K562 (cell line): ENCODE measurements at regions not wholly inside any gene's neighbourhood (a gene's known extent, or its start where the extent isn't known, plus 50 kb on each side); places are given as distances from the start of the nearest gene placed in this dataset.

Experiments used
- ATAC-seq: fragments of 200-7000 bp; cut with Tn5 transposase; 3 replicates; pipeline ENCODE4 v1.9.1; 2020; ENCODE audit warnings: moderate library complexity
- BruUV-seq: library from RNA; stranded (reverse); fragments of 400-500 nt; replicated peaks from 2 replicates; lab custom pipeline; 2021; lab: Mats Ljungman, UMichigan
- CTCF ChIA-PET: fragments of 300-600 bp; formaldehyde crosslinking; extraction: SDS; loops from one replicate; lab custom pipeline; 2021; ENCODE audit warnings: low intra/inter-chr PET ratio; lab: Yijun Ruan, JAX
- POLR2A ChIA-PET: fragments of 300-600, 350-650 bp; sonication (Branson Sonifier 250); formaldehyde crosslinking; extraction: SDS; loops from one replicate; lab custom pipeline; 2021; ENCODE audit warnings: antibody characterized with exemption, inconsistent platforms; lab: Yijun Ruan, JAX
- DNase-seq, 4 experiments: peaks; one replicate each; pipeline versions ENCODE4 v3.0.0 to v3.0.0-alpha.2; 2011 to 2018; ENCODE audit warnings: low spot score in 3 of 4, mixed read lengths in 3 of 4; ENCODE audit errors: extremely low read depth in 1 of 4
- FAIRE-seq: peaks from 2 replicates; lab custom pipeline; 2011; peaks lifted over from hg19 to GRCh38; lab: Jason Lieb, UNC
- H2AFZ ChIP-seq: 2 replicates; pipeline ENCODE4 v1.6.0; 2011; ENCODE audit warnings: low read depth, low read length, control low read depth, inconsistent platforms
- H3K27ac ChIP-seq: fragments of 200-600 bp; 3 replicates; pipeline ENCODE4 v1.8.0; 2011; ENCODE audit warnings: low read depth, mild to moderate bottlenecking, control low read depth, inconsistent platforms, low read length, moderate library complexity, mixed read lengths; ENCODE audit errors: extremely low read depth
- H3K27me3 ChIP-seq, 2 experiments: fragments of 300-600 bp in 1 of 2; 2 replicates in 1 of 2; 3 replicates in 1 of 2; pipeline versions ENCODE4 v1.6.0 to v1.8.0; 2011; ENCODE audit warnings: inconsistent platforms in 2 of 2, low read length in 2 of 2, mild to moderate bottlenecking in 1 of 2, mixed read lengths in 1 of 2, moderate library complexity in 1 of 2; ENCODE audit not compliant: control insufficient read depth in 2 of 2, insufficient read depth in 2 of 2
- H3K36me3 ChIP-seq: fragments of 300-600 bp; 3 replicates; pipeline ENCODE4 v1.8.0; 2011; ENCODE audit warnings: mild to moderate bottlenecking, low read length, inconsistent platforms; ENCODE audit not compliant: control insufficient read depth, insufficient read depth
- H3K4me1 ChIP-seq, 2 experiments: fragments of 200-600 bp in 1 of 2; replicated peaks in 1 of 2; 2 replicates in 1 of 2; 3 replicates in 1 of 2; pipeline versions ENCODE4 v1.5.1 to v1.8.0; 2011; ENCODE audit warnings: inconsistent platforms in 2 of 2, low read length in 2 of 2, mild to moderate bottlenecking in 1 of 2, mixed read lengths in 1 of 2, moderate library complexity in 1 of 2; ENCODE audit not compliant: control insufficient read depth in 2 of 2, insufficient read depth in 2 of 2
- H3K4me2 ChIP-seq: 2 replicates; pipeline ENCODE4 v1.6.1; 2011; ENCODE audit warnings: low read length, control low read depth, inconsistent platforms, mixed read lengths; ENCODE audit not compliant: insufficient read depth
- H3K4me3 ChIP-seq: fragments of 200-600 bp; sonication (generic), shearing (Covaris generic); 2 replicates; pipeline ENCODE4 v1.5.1; 2016; ENCODE audit warnings: control low read depth, inconsistent platforms
- H3K79me2 ChIP-seq: fragments of 200-600 bp; 3 replicates; pipeline ENCODE4 v1.8.0; 2011; ENCODE audit warnings: low read length, inconsistent platforms; ENCODE audit not compliant: control insufficient read depth, insufficient read depth
- H3K9ac ChIP-seq, 2 experiments: 2 replicates each; pipeline versions ENCODE4 v1.6.0 to v1.6.1; 2011; ENCODE audit warnings: low read depth in 2 of 2, low read length in 2 of 2, control low read depth in 1 of 2, inconsistent platforms in 1 of 2, mild to moderate bottlenecking in 1 of 2, mixed read lengths in 1 of 2; ENCODE audit not compliant: insufficient read depth in 1 of 2
- H3K9me1 ChIP-seq: one replicate; pipeline ENCODE4 v1.6.0; 2011; ENCODE audit warnings: inconsistent platforms, mild to moderate bottlenecking, low read length, moderate library complexity; ENCODE audit not compliant: control insufficient read depth, insufficient read depth
- H3K9me3 ChIP-seq: replicated peaks from 2 replicates; pipeline ENCODE4 v1.5.1; 2011; ENCODE audit warnings: low read depth, low read length, inconsistent platforms; ENCODE audit not compliant: control insufficient read depth, insufficient read depth
- H4K20me1 ChIP-seq: replicated peaks from 2 replicates; pipeline ENCODE4 v1.6.1; 2011; ENCODE audit warnings: low read length, inconsistent platforms, mixed read lengths; ENCODE audit not compliant: control insufficient read depth, insufficient read depth
- CREBBP ChIP-seq: IDR thresholded peaks from one replicate; pipeline ENCODE4 v1.6.1; 2012; ENCODE audit warnings: low read depth, mild to moderate bottlenecking, control low read depth, inconsistent platforms, low read length
- CXXC5 ChIP-seq: fragments of 250-450 bp; sonication (Bioruptor Pico); IDR thresholded peaks from 2 replicates; pipeline ENCODE4 v1.8.0; 2022; ENCODE audit warnings: inconsistent platforms, mild to moderate bottlenecking, moderate library complexity
- DMBX1 ChIP-seq: fragments of 250-450 bp; sonication (Bioruptor Pico); IDR thresholded peaks from 2 replicates; pipeline ENCODE4 v1.8.0; 2022; ENCODE audit warnings: inconsistent platforms, mild to moderate bottlenecking, moderate library complexity, borderline replicate concordance
- E2F6 ChIP-seq, 2 experiments: IDR thresholded peaks; 2 replicates each; pipeline ENCODE4 v1.6.1; 2011; ENCODE audit warnings: borderline replicate concordance in 1 of 2, control low read depth in 1 of 2, low read depth in 1 of 2, low read length in 1 of 2, mild to moderate bottlenecking in 1 of 2, mixed read lengths in 1 of 2, moderate library complexity in 1 of 2; ENCODE audit not compliant: insufficient read depth in 1 of 2, insufficient read length in 1 of 2, poor library complexity in 1 of 2, severe bottlenecking in 1 of 2; ENCODE audit errors: extremely low read depth in 1 of 2
- ETV5 ChIP-seq: sonication (generic); formaldehyde crosslinking; IDR thresholded peaks from 2 replicates; pipeline ENCODE4 v1.4.0; 2020; ENCODE audit warnings: low read depth, mild to moderate bottlenecking, missing genetic modification reagents
- GTF2F1 ChIP-seq: IDR thresholded peaks from 2 replicates; pipeline ENCODE4 v1.6.1; 2011; ENCODE audit warnings: low read depth, low read length, improper control_type of control experiment
- IRF2 ChIP-seq: sonication (generic); formaldehyde crosslinking; IDR thresholded peaks from 2 replicates; pipeline ENCODE4 v1.8.1; 2022; ENCODE audit warnings: mild to moderate bottlenecking, missing genetic modification reagents
- MYC ChIP-seq, 2 experiments: fragments of 250-450 bp in 1 of 2; sonication (Bioruptor Pico) in 1 of 2; IDR thresholded peaks; 2 replicates each; pipeline versions ENCODE4 v1.5.1 to v1.6.1; 2012 to 2021; ENCODE audit warnings: low read depth in 2 of 2, borderline replicate concordance in 1 of 2, improper control_type of control experiment in 1 of 2, low read length in 1 of 2, mild to moderate bottlenecking in 1 of 2, moderate library complexity in 1 of 2
- NBN ChIP-seq: fragments of 450-650 bp; IDR thresholded peaks from 2 replicates; pipeline ENCODE4 v1.6.1; 2016; ENCODE audit warnings: low read depth, mild to moderate bottlenecking
- NR4A1 ChIP-seq, 2 experiments: fragments of 250-450 bp in 1 of 2; fragments of 450-650 bp in 1 of 2; sonication (Bioruptor Pico) in 1 of 2; IDR thresholded peaks; 2 replicates each; pipeline versions ENCODE4 v1.4.0 to v1.6.1; 2016 to 2020; ENCODE audit warnings: mild to moderate bottlenecking in 2 of 2, missing compliant biosample characterization in 1 of 2, missing genetic modification characterization in 1 of 2, moderate library complexity in 1 of 2
- PCBP1 ChIP-seq: fragments of 200-400 bp; formaldehyde crosslinking; IDR thresholded peaks from 2 replicates; pipeline ENCODE4 v1.6.1; 2018; ENCODE audit warnings: mild to moderate bottlenecking, low read depth, low read length; ENCODE audit not compliant: poor library complexity, severe bottlenecking
- SLC30A9 ChIP-seq: fragments of 250-450 bp; sonication (Bioruptor Pico); IDR thresholded peaks from 2 replicates; pipeline ENCODE4 v1.8.0; 2022; ENCODE audit warnings: mild to moderate bottlenecking, moderate library complexity
- TBP ChIP-seq: optimal IDR thresholded peaks from 2 replicates; pipeline ENCODE3; 2011; ENCODE audit warnings: low read depth, low read length, improper control_type of control experiment
- ZFP30 ChIP-seq: fragments of 250-450 bp; sonication (Bioruptor Pico); IDR thresholded peaks from 2 replicates; pipeline ENCODE4 v1.8.0; 2022; ENCODE audit warnings: moderate library complexity, mild to moderate bottlenecking, inconsistent platforms, borderline replicate concordance
- ZNF121 ChIP-seq: sonication (generic); formaldehyde crosslinking; conservative IDR thresholded peaks from 2 replicates; pipeline ENCODE4 v1.8.0; 2022; ENCODE audit warnings: missing genetic modification reagents
- ZNF133 ChIP-seq: fragments of 250-450 bp; sonication (Bioruptor Pico); IDR thresholded peaks from 2 replicates; pipeline ENCODE4 v1.4.0; 2020; ENCODE audit warnings: mild to moderate bottlenecking
- ZNF232 ChIP-seq: sonication (generic); formaldehyde crosslinking; IDR thresholded peaks from 2 replicates; pipeline ENCODE4 v1.8.0; 2022; ENCODE audit warnings: mild to moderate bottlenecking, missing genetic modification reagents
- ZNF316 ChIP-seq: fragments of 450-650 bp; IDR thresholded peaks from 2 replicates; pipeline ENCODE4 v1.6.1; 2016
- WGBS: fragments of 100-300 bp; shearing (Covaris generic); methylation state at CpG from one replicate; pipeline ENCODE4 v1.1.6; 2016; ENCODE audit warnings: low coverage, mixed read lengths; ENCODE audit not compliant: insufficient coverage; ENCODE audit errors: missing lambda C conversion rate; 5-methylcytosine and 5-hydroxymethylcytosine counted together
- in situ Hi-C: fragments of 300-500 bp; cut with MboI; formaldehyde crosslinking; loops from 4 replicates; pipeline ENCODE4 v1.15.0; 2018; ENCODE audit warnings: inconsistent platforms, mixed read lengths
- intact Hi-C: fragments of 100-400 bp; cut with micrococcal nuclease; formaldehyde crosslinking; loops from 2 replicates; pipeline ENCODE4 v1.14.2; 2022

- Histone ChIP-seq H4K20me1 (no peaks in the 10 kb centered on the region), H3K9me1 (no peaks in the 10 kb centered on the region), H3K4me3 (no peak overlapping the region), H3K79me2 (no peaks in the 10 kb centered on the region), H3K4me2 (no peak overlapping the region), H3K36me3 (no peaks in the 10 kb centered on the region), H3K27ac (no peak overlapping the region), H3K9me3 (no peaks in the 10 kb centered on the region), H3K9ac (no peak overlapping the region), H3K27me3 (no peaks in the 10 kb centered on the region), H2AFZ (no peak overlapping the region), H3K4me1 (no peaks in the 10 kb centered on the region)
- no peak for TF ChIP-seq ZNF121 (CRISPR knock-in tag)
- no peak for TF ChIP-seq TBP
- no peak for TF ChIP-seq NR4A1 (CRISPR knock-in tag; IDR thresholded peaks at IDR 0.05)
- TF ChIP-seq NR4A1 (tag; IDR thresholded peaks at IDR 0.05), result no peak
- TF ChIP-seq ETV5, result no peak
- TF ChIP-seq ZNF232 (CRISPR knock-in tag), result no peak
- TF ChIP-seq DMBX1, result no peak
- no peak for TF ChIP-seq CXXC5
- TF ChIP-seq ZFP30 (CRISPR knock-in tag), result no peak
- TF ChIP-seq NBN, result no peak
- no peak for TF ChIP-seq CREBBP
- no peak for TF ChIP-seq MYC (IDR thresholded peaks at IDR 0.05; ENCODE audit: low read depth, low read length)
- no peak for TF ChIP-seq MYC (CRISPR knock-in tag; IDR thresholded peaks at IDR 0.05; ENCODE audit: borderline replicate concordance, low read depth)
- no peak for TF ChIP-seq IRF2 (CRISPR knock-in tag)
- no peak for TF ChIP-seq GTF2F1
- no peak for TF ChIP-seq ZNF133 (CRISPR knock-in tag)
- no peak for TF ChIP-seq ZNF316
- no peak for TF ChIP-seq E2F6 (IDR thresholded peaks at IDR 0.05; ENCODE audit: borderline replicate concordance in 1 of 2, extremely low read depth in 1 of 2, insufficient read depth in 1 of 2, insufficient read length in 1 of 2, low read depth in 1 of 2, low read length in 1 of 2, poor library complexity in 1 of 2, severe bottlenecking in 1 of 2)
- no peak for TF ChIP-seq SLC30A9 (CRISPR knock-in tag)
- no peak for TF ChIP-seq PCBP1
- DNase-seq, result no peak
- no peak for FAIRE-seq
- no TSS peak for BruUV-seq
- no peak for ATAC-seq
- in situ Hi-C loops (no loop called here), intact Hi-C loops (no loop called here)
- ChIA-PET POLR2A (no interaction called here), CTCF (no interaction called here)
- 5% methylated on average over 4 of the region's 4 CpGs for WGBS
These were observed 833.1 kb downstream of the BCL11A start for GRCh38 chr2:59720296-59720866.
